Peyer's patch (tissue), 4 donors: ENCODE measurements at regions not wholly inside any gene's neighbourhood (a gene's known extent, or its start where the extent isn't known, plus 50 kb on each side); places are given as distances from the start of the nearest gene placed in this dataset.

Experiments
- POLR2A ChIP-seq, 2 donors: fragments of 450-650 bp; IDR thresholded peaks; one replicate each; pipeline ENCODE4 v1.5.1; 2017; ENCODE audit warnings: antibody characterized with exemption in 2 of 2, mild to moderate bottlenecking in 2 of 2, moderate library complexity in 2 of 2
- TF ChIP-seq, protein P1 (sequence below), 6 experiments: fragments of 450-650 bp in 4 of 6; fragments of 200-600 bp in 2 of 6; sonication (generic) in 1 of 6; IDR thresholded peaks; one replicate each; pipeline ENCODE4 v1.5.1; 2017 to 2019; ENCODE audit warnings: antibody characterized with exemption in 6 of 6, mild to moderate bottlenecking in 3 of 6, moderate library complexity in 1 of 6

DNA sequence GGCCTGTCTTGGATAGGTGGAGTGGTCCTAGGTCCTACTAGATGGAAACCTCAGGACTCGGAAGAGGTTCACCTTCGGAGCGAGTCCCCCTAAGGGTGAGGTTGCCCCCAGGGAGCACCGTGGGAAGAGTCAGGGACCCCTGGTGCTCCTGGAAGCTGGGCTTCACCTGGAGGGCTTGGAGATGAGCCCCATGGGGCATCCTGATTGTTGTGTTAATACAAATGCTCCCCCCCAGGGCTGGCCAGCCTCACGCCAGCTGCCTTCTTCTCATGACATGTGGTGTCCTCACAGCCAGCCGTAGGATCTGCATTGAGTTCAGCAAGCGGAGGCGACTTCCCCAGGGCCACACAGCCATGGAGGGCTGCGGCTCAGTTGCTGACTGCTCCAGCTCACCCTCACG lies 1487.5 kb downstream of the BRD1 start:
- TF ChIP-seq, protein P1, sequence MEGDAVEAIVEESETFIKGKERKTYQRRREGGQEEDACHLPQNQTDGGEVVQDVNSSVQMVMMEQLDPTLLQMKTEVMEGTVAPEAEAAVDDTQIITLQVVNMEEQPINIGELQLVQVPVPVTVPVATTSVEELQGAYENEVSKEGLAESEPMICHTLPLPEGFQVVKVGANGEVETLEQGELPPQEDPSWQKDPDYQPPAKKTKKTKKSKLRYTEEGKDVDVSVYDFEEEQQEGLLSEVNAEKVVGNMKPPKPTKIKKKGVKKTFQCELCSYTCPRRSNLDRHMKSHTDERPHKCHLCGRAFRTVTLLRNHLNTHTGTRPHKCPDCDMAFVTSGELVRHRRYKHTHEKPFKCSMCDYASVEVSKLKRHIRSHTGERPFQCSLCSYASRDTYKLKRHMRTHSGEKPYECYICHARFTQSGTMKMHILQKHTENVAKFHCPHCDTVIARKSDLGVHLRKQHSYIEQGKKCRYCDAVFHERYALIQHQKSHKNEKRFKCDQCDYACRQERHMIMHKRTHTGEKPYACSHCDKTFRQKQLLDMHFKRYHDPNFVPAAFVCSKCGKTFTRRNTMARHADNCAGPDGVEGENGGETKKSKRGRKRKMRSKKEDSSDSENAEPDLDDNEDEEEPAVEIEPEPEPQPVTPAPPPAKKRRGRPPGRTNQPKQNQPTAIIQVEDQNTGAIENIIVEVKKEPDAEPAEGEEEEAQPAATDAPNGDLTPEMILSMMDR (IDR thresholded peaks at IDR 0.05): no peak
- TF ChIP-seq POLR2A (IDR thresholded peaks at IDR 0.05): no peak
